ENCODE measurements at regions not wholly inside any gene's neighbourhood (a gene's known extent, or its start where the extent isn't known, plus 50 kb on each side); places are given as distances from the start of the nearest gene placed in this dataset.
"Not testable (repeated sequence)": the region's sequence is repeated elsewhere in the genome, so short reads cannot be mapped to it uniquely, and the experiment has no call there.

DNA sequence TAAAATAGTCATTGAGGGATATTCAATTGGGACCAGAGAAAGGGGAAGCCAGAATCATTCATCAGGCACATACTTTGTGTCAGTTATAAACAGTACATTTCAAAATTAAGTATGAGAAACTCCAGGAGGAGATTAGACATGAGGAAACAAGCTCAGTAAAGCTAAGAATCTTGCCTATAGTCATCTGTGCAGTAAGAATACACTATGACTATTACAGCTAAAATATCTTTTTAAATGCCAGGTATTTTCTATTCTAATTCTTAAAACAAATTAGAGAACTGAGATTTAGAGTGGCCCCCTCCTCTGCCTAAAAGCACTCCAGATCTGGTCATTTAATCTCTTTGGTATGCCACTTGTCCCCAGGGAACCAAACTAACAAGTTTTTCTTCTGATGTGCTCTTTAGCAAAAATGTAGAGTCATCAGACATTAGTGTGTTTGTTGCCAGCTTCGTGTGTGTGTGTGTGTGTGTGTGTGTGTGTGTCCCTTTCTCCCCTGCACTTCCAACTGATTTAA, 541.1 kb downstream of the TTLL7 start:
- intact Hi-C loops (cut with DNase I); DNase-seq; ATAC-seq (ENCODE audit: poor library complexity): not testable (repeated sequence)

GRCh38 chr1:83457281-83457680, 541.7 kb downstream of the TTLL7 start:
- DNase-seq; ATAC-seq (ENCODE audit: poor library complexity); intact Hi-C loops (cut with DNase I): not testable (repeated sequence)

DNA sequence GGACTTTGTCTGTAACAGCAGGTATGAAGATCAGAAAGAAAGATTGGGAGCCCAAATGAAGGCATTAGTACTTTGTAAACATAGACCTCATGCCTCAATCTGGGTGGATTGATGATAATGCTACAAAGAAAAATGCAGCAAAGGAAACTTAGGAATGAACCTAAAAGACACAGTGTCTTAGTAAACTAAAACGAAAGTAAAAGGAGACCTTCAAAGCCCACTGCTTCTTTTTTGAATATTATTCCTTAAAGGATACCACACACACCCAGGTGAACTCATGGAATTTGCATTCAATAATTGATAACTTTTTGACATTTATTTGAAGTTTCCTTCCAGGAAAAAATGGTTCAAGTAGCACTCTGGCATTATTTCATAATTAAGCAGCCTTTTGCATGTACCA, 543.2 kb downstream of the TTLL7 start:
- DNase-seq; ATAC-seq (ENCODE audit: poor library complexity); intact Hi-C loops (cut with DNase I): not testable (repeated sequence)

GRCh38 chr1:83445873-83446272, 553.1 kb downstream of the TTLL7 start:
- intact Hi-C loops (cut with DNase I); DNase-seq: not testable (repeated sequence)

GRCh38 chr1:83442412-83442811, 556.5 kb downstream of the TTLL7 start:
- DNase-seq; intact Hi-C loops (cut with DNase I); ATAC-seq (ENCODE audit: poor library complexity): not testable (repeated sequence)

More at GRCh38 chr1:83445873-83446272, 553.1 kb downstream of the TTLL7 start:
- not testable (repeated sequence) for ATAC-seq (ENCODE audit: poor library complexity)

- ATAC-seq (ENCODE audit: poor library complexity); DNase-seq; intact Hi-C loops (cut with DNase I): not testable (repeated sequence)
These were observed 558.3 kb downstream of the TTLL7 start for GRCh38 chr1:83440586-83440985.

GRCh38 chr1:83440021-83440420, 558.9 kb downstream of the TTLL7 start:
- DNase-seq; ATAC-seq (ENCODE audit: poor library complexity); intact Hi-C loops (cut with DNase I): not testable (repeated sequence)

DNA sequence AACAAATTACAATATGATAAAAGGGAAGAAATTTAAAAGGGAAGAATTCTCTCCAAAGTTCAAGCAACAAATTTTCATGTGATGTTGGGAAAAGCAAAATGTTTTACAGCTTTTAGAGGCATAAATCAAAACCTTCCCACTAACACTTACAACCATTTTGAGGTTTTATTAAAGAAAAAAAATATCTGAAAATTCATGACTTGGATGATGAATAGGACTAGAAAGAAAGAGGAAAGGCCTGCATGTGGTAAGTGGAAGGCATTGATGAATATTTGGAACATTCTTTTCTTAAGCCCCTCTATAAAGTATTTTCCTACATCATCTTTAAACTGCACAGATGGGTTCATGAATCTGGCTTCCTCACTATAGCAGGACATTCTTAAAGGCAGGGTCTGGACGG, 560.6 kb downstream of the TTLL7 start:
- intact Hi-C loops (cut with DNase I); DNase-seq; ATAC-seq (ENCODE audit: poor library complexity): not testable (repeated sequence)

DNA sequence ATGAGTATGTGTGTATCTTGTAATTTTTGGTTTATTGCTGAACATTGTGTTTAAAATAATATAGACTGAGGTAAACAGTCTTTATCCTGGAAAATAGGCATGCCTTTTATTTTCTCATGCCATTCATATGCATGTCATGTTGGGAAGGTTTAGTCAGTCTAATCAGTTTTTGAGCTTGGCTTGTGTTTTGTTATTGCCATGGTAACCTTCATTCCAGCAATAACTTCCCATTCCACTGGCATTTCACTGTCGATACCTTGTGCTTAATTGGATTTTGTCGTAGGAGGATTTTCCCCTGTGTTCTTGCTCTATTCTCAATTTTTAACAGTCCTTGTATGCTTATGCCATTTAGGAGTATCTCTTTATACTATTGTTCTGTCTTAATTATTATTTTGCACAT, 563.6 kb downstream of the TTLL7 start:
- DNase-seq; intact Hi-C loops (cut with DNase I); ATAC-seq (ENCODE audit: poor library complexity): not testable (repeated sequence)

GRCh38 chr1:83427566-83427965, 571.4 kb downstream of the TTLL7 start:
- intact Hi-C loops (cut with DNase I); ATAC-seq (ENCODE audit: poor library complexity); DNase-seq: not testable (repeated sequence)

DNA sequence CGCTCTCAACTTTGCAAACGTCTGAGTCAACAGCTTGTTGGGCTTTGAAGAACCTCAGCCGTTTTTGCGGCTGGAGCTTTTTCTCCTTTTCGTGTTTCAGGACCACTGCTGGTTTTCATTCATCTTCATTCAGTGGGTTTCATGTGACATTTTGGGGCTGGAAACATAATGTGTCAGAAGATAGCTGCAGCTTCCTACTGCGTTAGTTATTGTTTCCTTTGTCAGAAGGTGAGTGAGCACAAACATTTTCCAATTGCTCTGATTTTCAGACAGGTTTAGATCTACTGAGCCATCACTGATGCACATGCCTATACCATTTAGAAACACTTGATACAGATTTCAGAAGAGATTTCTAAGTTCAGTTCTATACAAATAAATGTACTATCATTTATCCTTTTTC, 575.5 kb downstream of the TTLL7 start:
- DNase-seq; intact Hi-C loops (cut with DNase I): not testable (repeated sequence)

DNA sequence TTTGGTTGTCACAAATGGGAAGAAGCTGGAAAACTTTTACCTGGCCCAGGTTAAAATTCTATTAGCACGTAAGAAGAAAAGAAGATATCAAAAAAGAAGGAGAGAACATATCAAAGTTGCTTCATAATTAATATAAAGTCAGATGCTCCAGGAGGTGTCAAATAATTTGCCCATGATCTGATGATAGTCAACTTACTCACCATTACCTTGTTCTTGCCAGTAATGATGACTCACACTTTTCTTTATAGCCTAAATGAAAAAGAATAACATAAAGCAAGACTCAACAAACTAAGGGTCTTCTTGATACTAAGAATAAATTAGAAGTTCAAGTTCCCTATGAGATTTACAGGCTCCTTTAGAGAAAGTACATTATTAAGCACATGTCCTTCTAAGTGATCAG, 580.4 kb downstream of the TTLL7 start:
- intact Hi-C loops (cut with DNase I): no loop called here
- DNase-seq: no peak

More for the DNA sequence above, 575.5 kb downstream of the TTLL7 start:
- not testable (repeated sequence) for ATAC-seq (ENCODE audit: poor library complexity)

GRCh38 chr1:83413839-83414107, 585.2 kb downstream of the TTLL7 start:
- ATAC-seq (ENCODE audit: poor library complexity); intact Hi-C loops (cut with DNase I); DNase-seq: not testable (repeated sequence)

More for the DNA sequence above, 580.4 kb downstream of the TTLL7 start:
- ATAC-seq (ENCODE audit: poor library complexity): no peak

DNA sequence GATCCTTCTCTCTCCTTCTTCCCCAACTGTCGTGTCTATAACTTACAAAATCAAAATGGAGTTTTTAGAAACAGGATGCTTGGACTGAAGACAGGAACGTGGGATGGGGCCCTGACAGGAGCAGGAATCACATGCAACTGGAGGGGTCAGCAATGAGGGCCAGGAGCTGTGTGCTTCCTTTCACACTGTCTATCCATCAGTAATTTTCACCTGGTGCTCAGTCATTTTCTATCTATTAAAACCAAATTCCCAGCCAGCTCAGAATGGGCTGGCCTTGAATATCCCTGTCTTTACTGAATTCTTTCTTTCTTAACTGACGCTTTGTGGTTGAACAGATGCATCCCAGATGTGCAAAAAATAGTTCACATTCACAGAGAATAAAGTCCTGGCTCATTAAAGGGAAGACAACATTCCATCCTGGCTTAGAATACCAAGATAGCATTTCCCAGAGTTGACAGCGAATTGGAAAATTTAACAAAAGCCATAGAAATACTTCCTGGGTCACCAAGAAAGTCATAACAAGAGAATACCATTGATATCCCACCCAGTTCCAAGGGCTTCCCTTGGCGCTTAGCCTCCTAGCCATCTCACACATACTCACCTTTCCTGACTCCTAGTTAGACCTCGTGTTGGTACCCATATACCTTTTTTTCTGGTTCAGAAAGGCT, 588.1 kb downstream of the TTLL7 start:
- DNase-seq; intact Hi-C loops (cut with DNase I); ATAC-seq (ENCODE audit: poor library complexity): not testable (repeated sequence)

DNA sequence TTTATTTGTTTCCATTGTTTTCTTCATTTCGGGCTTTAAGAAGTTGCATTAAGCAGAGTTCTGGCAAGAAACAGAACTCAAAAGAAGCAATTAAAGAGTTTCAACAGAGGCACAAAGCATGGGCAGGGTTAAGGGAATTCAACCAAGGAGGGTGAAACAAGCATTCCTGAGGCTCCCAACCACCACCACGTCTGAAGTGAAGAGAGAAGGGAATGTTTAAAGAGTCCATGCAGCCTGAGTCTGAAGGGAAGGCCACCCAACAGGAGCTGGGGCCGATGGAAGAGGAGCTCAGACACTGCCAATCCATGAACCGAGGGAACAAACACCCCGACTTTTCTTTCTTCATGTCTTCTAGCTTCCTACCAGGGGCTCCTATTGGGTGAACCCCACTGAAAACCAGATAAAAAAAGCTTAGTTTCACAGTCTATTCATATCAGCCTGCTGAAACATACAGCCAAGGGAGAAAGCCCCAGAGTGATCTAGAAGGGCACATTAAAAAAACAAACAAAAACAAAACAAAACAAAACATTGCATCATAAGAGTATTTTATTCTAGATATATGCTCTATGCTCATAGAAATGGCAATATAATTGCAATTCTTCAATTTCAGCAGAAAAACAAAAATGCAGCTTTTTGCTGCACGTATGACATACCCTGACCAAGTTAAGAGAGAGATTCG, 592.1 kb downstream of the TTLL7 start:
- ATAC-seq (ENCODE audit: poor library complexity); DNase-seq; intact Hi-C loops (cut with DNase I): not testable (repeated sequence)

DNA sequence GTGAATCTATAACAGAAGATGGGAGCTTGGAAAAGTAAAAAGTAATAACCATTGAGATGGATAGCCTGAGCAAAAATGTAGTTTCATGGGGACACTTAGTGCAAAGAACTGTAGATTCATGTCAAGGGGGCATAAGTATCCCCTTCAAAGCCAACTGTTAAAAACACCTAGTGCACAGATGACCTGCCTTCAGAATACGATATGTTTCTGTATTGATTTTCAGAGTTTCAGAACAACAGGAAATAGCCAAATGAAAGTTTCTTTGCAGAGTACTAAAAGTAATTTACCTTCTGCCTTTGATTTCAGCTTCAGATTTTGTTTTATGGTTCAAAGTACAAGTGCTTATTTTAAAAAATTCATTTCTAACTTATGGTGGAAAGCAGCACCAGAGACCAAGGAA, 593.1 kb downstream of the TTLL7 start:
- intact Hi-C loops (cut with DNase I); ATAC-seq (ENCODE audit: poor library complexity); DNase-seq: not testable (repeated sequence)

DNA sequence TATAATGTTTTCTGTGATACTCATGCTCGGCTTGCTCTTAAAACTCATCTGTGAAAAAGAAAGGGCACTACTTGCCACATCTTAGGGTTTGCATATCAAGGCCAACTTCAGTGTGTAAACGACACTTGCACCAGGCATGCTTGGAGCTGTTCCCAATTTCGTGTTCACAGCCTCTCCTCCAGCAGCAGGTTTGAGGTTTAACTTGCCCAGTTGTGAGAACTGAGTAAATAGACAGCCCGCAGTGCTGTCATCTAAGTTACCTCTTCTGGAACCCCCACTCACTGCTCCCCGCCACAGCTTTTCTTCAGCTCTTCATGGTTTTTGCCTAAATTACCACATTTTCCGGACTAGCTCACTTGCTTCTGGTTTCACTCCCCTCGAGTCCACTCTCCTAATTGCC, 595.4 kb downstream of the TTLL7 start:
- DNase-seq; ATAC-seq (ENCODE audit: poor library complexity); intact Hi-C loops (cut with DNase I): not testable (repeated sequence)

GRCh38 chr1:83401146-83401545, 597.8 kb downstream of the TTLL7 start:
- ATAC-seq (ENCODE audit: poor library complexity); DNase-seq; intact Hi-C loops (cut with DNase I): not testable (repeated sequence)

GRCh38 chr1:83400173-83400572, 598.8 kb downstream of the TTLL7 start:
- intact Hi-C loops (cut with DNase I); DNase-seq; ATAC-seq (ENCODE audit: poor library complexity): not testable (repeated sequence)

- ATAC-seq (ENCODE audit: poor library complexity); DNase-seq; intact Hi-C loops (cut with DNase I): not testable (repeated sequence)
These were observed 600.8 kb downstream of the TTLL7 start for GRCh38 chr1:83398125-83398524.
